GM12892 (cell line): ENCODE measurements at regions not wholly inside any gene's neighbourhood (a gene's known extent, or its start where the extent isn't known, plus 50 kb on each side); places are given as distances from the start of the nearest gene placed in this dataset.

Source experiments
- POLR2A ChIP-seq: IDR thresholded peaks from 2 replicates; pipeline ENCODE4 v1.6.1; 2011; ENCODE audit warnings: low read depth, low read length, control low read depth
- POLR2AphosphoS5 ChIP-seq: IDR thresholded peaks from 2 replicates; pipeline ENCODE4 v1.6.1; 2011; ENCODE audit warnings: low read depth, low read length, control low read depth

GRCh38 chr1:198391393-198392020, 149.0 kb downstream of the ATP6V1G3 start:
- TF ChIP-seq POLR2AphosphoS5 (no peak), POLR2A (no peak)
